HL-60 (cell line): ENCODE measurements at regions not wholly inside any gene's neighbourhood (a gene's known extent, or its start where the extent isn't known, plus 50 kb on each side); places are given as distances from the start of the nearest gene placed in this dataset.

Source experiments
- DNase-seq, 2 experiments: peaks; one replicate each; pipeline ENCODE4 v3.0.0-alpha.2; 2010 to 2020; ENCODE audit warnings: low read depth in 1 of 2, low spot score in 1 of 2
- H3K27ac ChIP-seq: fragments of 250-450 bp; sonication (Bioruptor Pico); replicated peaks from 2 replicates; pipeline ENCODE4 v1.5.1; 2020; ENCODE audit warnings: mild to moderate bottlenecking, moderate library complexity
- H3K27me3 ChIP-seq: fragments of 250-450 bp; sonication (Bioruptor Pico); 2 replicates; pipeline ENCODE4 v1.5.1; 2021; ENCODE audit warnings: mild to moderate bottlenecking, moderate library complexity; ENCODE audit not compliant: insufficient read depth, poor library complexity, severe bottlenecking
- H3K4me3 ChIP-seq: replicated peaks from 2 replicates; pipeline ENCODE4 v1.5.1; 2011; ENCODE audit warnings: mild to moderate bottlenecking, control low read depth, low read length; ENCODE audit not compliant: insufficient read depth
- GABPA ChIP-seq: IDR thresholded peaks from 2 replicates; pipeline ENCODE4 v1.6.1; 2012; ENCODE audit warnings: low read depth
- POLR2AphosphoS5 ChIP-seq: IDR thresholded peaks from 2 replicates; pipeline ENCODE4 v1.6.1; 2012; ENCODE audit warnings: low read depth
- SPI1 ChIP-seq: IDR thresholded peaks from 2 replicates; pipeline ENCODE4 v1.6.1; 2012; ENCODE audit warnings: low read depth, mild to moderate bottlenecking, borderline replicate concordance
- TF ChIP-seq, protein P1 (sequence below): IDR thresholded peaks from one replicate; pipeline ENCODE4 v1.5.1; 2011; ENCODE audit warnings: low read length, control low read depth, inconsistent platforms; ENCODE audit not compliant: insufficient read depth
- TF ChIP-seq, protein P2 (sequence below): IDR thresholded peaks from 2 replicates; pipeline ENCODE4 v1.6.1; 2012; ENCODE audit warnings: low read depth; ENCODE audit not compliant: insufficient replicate concordance

DNA sequence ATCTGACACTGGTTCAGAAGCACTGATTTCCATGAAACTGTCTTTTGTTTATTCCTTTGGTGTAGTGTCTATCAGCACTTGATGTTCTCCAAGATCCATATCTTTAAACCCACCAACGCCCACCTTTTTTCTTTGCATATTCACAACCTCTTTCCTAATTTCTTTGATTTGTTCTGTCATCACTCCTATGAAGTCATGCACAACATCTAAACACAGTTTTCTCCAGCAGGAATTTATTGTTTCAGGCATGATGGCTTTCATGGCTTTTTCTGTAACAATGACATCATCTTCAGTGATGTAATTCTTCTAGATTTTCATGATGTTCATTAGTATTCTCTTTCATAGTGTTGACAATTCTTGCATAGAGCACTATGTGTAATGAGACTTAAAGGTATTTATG is 219.6 kb upstream of the POU1F1 start:
- no peak overlapping the region for H3K4me3 ChIP-seq
- no peak for DNase-seq
- no peak for TF ChIP-seq SPI1
- TF ChIP-seq POLR2AphosphoS5, result no peak
- TF ChIP-seq, protein P1, sequence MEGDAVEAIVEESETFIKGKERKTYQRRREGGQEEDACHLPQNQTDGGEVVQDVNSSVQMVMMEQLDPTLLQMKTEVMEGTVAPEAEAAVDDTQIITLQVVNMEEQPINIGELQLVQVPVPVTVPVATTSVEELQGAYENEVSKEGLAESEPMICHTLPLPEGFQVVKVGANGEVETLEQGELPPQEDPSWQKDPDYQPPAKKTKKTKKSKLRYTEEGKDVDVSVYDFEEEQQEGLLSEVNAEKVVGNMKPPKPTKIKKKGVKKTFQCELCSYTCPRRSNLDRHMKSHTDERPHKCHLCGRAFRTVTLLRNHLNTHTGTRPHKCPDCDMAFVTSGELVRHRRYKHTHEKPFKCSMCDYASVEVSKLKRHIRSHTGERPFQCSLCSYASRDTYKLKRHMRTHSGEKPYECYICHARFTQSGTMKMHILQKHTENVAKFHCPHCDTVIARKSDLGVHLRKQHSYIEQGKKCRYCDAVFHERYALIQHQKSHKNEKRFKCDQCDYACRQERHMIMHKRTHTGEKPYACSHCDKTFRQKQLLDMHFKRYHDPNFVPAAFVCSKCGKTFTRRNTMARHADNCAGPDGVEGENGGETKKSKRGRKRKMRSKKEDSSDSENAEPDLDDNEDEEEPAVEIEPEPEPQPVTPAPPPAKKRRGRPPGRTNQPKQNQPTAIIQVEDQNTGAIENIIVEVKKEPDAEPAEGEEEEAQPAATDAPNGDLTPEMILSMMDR, result no peak
- TF ChIP-seq, protein P2, sequence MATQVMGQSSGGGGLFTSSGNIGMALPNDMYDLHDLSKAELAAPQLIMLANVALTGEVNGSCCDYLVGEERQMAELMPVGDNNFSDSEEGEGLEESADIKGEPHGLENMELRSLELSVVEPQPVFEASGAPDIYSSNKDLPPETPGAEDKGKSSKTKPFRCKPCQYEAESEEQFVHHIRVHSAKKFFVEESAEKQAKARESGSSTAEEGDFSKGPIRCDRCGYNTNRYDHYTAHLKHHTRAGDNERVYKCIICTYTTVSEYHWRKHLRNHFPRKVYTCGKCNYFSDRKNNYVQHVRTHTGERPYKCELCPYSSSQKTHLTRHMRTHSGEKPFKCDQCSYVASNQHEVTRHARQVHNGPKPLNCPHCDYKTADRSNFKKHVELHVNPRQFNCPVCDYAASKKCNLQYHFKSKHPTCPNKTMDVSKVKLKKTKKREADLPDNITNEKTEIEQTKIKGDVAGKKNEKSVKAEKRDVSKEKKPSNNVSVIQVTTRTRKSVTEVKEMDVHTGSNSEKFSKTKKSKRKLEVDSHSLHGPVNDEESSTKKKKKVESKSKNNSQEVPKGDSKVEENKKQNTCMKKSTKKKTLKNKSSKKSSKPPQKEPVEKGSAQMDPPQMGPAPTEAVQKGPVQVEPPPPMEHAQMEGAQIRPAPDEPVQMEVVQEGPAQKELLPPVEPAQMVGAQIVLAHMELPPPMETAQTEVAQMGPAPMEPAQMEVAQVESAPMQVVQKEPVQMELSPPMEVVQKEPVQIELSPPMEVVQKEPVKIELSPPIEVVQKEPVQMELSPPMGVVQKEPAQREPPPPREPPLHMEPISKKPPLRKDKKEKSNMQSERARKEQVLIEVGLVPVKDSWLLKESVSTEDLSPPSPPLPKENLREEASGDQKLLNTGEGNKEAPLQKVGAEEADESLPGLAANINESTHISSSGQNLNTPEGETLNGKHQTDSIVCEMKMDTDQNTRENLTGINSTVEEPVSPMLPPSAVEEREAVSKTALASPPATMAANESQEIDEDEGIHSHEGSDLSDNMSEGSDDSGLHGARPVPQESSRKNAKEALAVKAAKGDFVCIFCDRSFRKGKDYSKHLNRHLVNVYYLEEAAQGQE, result no peak
- TF ChIP-seq GABPA, result no peak
- H3K27me3 ChIP-seq, result no peaks in the 10 kb centered on the region
- H3K27ac ChIP-seq, result no peak overlapping the region

DNA sequence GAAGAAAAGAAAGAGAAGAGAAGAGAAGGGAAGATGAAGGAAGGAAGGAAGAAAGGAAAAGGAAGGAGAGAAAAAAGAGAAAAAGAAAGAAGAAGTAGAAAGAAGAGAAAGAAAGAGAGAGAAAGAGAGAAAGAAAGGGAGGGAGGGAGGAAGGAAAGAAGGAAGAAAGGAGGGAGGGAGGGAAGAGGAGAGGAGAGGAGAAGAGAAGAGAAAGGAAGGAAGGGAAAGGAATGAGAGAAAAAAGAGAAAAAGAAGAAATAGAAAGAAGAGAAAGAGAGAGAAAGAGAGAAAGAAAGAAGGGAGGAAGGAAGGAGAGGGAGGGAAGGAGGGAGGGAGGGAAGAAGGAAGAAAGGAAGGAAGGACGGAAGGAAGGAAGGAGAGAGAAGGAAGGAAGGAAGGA is 217.9 kb upstream of the POU1F1 start:
- Histone ChIP-seq H3K4me3 (no peak overlapping the region), H3K27me3 (no peaks in the 10 kb centered on the region), H3K27ac (no peak overlapping the region)
- no peak for DNase-seq
- TF ChIP-seq POLR2AphosphoS5, result no peak
- TF ChIP-seq, protein P2, result no peak
- no peak for TF ChIP-seq SPI1
- TF ChIP-seq, protein P1, result no peak
- no peak for TF ChIP-seq GABPA

DNA sequence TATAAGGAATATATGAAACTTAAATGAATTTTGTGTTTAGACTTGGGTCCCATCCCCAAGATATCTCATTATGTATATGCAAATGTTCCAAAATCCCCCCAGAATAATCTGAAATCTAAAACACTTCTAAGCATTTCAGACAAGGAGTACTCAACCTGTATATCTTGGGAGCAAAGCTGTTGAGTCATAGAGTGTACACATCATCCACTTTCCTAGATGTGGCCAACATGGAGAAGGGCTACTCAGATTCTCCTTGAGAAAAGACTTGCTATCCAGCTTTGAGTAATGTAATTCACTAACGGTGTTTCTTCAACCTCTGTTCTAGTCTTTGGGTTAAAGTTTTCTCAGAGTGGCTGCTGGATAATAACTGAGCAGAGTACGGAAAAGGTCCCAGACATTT is 215.5 kb upstream of the POU1F1 start:
- Histone ChIP-seq H3K27ac (no peak overlapping the region), H3K4me3 (no peak overlapping the region), H3K27me3 (no peaks in the 10 kb centered on the region)
- TF ChIP-seq, protein P1, result no peak
- TF ChIP-seq, protein P2, result no peak
- no peak for TF ChIP-seq SPI1
- no peak for TF ChIP-seq POLR2AphosphoS5
- no peak for TF ChIP-seq GABPA
- no peak for DNase-seq
